Panc1 (cell line): ENCODE measurements at regions not wholly inside any gene's neighbourhood (a gene's known extent, or its start where the extent isn't known, plus 50 kb on each side); places are given as distances from the start of the nearest gene placed in this dataset.

Source experiments
- ATAC-seq: fragments of 200-7000 bp; cut with Tn5 transposase; 2 replicates; pipeline ENCODE4 v1.9.1; 2020; ENCODE audit warnings: mild to moderate bottlenecking, moderate library complexity
- BruUV-seq: library from RNA; stranded (reverse); fragments of 400-500 nt; replicated peaks from 2 replicates; lab custom pipeline; 2021; lab: Mats Ljungman, UMichigan
- CTCF ChIA-PET: fragments of 300-600 bp; sonication (Branson Sonifier 250); formaldehyde crosslinking; loops from one replicate; lab custom pipeline; 2022; ENCODE audit warnings: antibody characterized with exemption; lab: Charles Lee
- POLR2A ChIA-PET: fragments of 300-600 bp; sonication (Branson Sonifier 250); formaldehyde crosslinking; loops from one replicate; lab custom pipeline; 2022; ENCODE audit warnings: antibody characterized with exemption; lab: Charles Lee
- DNase-seq: peaks from one replicate; pipeline ENCODE4 v3.0.0-alpha.2; 2010; ENCODE audit warnings: low read depth, low spot score
- H3K27ac ChIP-seq: 2 replicates; pipeline ENCODE4 v1.5.1; 2011; ENCODE audit warnings: mild to moderate bottlenecking, low read length, inconsistent platforms
- H3K27me3 ChIP-seq: fragments of 200-500 bp; sonication (Bioruptor generic); 2 replicates; pipeline ENCODE4 v1.6.0; 2014; ENCODE audit warnings: low read length, inconsistent platforms; ENCODE audit not compliant: control insufficient read depth, insufficient read depth
- H3K36me3 ChIP-seq: fragments of 200-500 bp; sonication (Bioruptor generic); 2 replicates; pipeline ENCODE4 v1.5.1; 2014; ENCODE audit warnings: inconsistent platforms, mild to moderate bottlenecking, low read length, moderate library complexity; ENCODE audit not compliant: control insufficient read depth, insufficient read depth
- H3K4me1 ChIP-seq: 2 replicates; pipeline ENCODE4 v1.5.1; 2011; ENCODE audit warnings: inconsistent platforms, mild to moderate bottlenecking, low read length, moderate library complexity; ENCODE audit not compliant: control insufficient read depth, insufficient read depth
- H3K4me3 ChIP-seq, 2 experiments: 2 replicates each; pipeline ENCODE4 v1.5.1; 2011 to 2012; ENCODE audit warnings: low read depth in 2 of 2, low read length in 2 of 2, mild to moderate bottlenecking in 2 of 2, inconsistent platforms in 1 of 2, moderate library complexity in 1 of 2
- H3K9me3 ChIP-seq: fragments of 200-500 bp; sonication (Bioruptor generic); 2 replicates; pipeline ENCODE4 v1.5.1; 2014; ENCODE audit warnings: low read depth, mild to moderate bottlenecking, inconsistent platforms, low read length, moderate library complexity; ENCODE audit not compliant: control insufficient read depth, insufficient read depth
- CTCF ChIP-seq: fragments of 450-650 bp; IDR thresholded peaks from 2 replicates; pipeline ENCODE4 v1.5.1; 2017; ENCODE audit warnings: mild to moderate bottlenecking
- POLR2AphosphoS5 ChIP-seq: IDR thresholded peaks from 2 replicates; pipeline ENCODE4 v1.6.1; 2012; ENCODE audit warnings: mild to moderate bottlenecking, low read depth, low read length, moderate library complexity
- REST ChIP-seq, 2 experiments: IDR thresholded peaks; 2 replicates each; pipeline ENCODE4 v1.6.1; 2011 to 2012; ENCODE audit warnings: low read depth in 2 of 2, control low read depth in 1 of 2, low read length in 1 of 2, mild to moderate bottlenecking in 1 of 2, moderate library complexity in 1 of 2; ENCODE audit not compliant: insufficient read depth in 1 of 2
- SIN3A ChIP-seq: IDR thresholded peaks from 2 replicates; pipeline ENCODE4 v1.6.1; 2012; ENCODE audit warnings: low read depth, mild to moderate bottlenecking, low read length, moderate library complexity, borderline replicate concordance; ENCODE audit not compliant: insufficient read depth
- TCF7L2 ChIP-seq: IDR thresholded peaks from 2 replicates; pipeline ENCODE4 v1.6.1; 2011; ENCODE audit warnings: mild to moderate bottlenecking, low read depth, low read length, inconsistent platforms
- in situ Hi-C: cut with HindIII; loops from 2 replicates; pipeline ENCODE4 v1.10.0; 2016; ENCODE audit warnings: low sequenced_read_pairs, low pct_unique_long_range_greater_than_20kb
- intact Hi-C: fragments of 100-400 bp; cut with micrococcal nuclease; formaldehyde crosslinking; loops from one replicate; pipeline ENCODE4 v1.10.0; 2022; ENCODE audit not compliant: unreplicated experiment

GRCh38 chr3:106302451-106303221 is 433.8 kb upstream of the CBLB start:
- Histone ChIP-seq H3K36me3 (no peaks in the 10 kb centered on the region), H3K4me3 (no peak overlapping the region), H3K27ac (no peak overlapping the region), H3K4me1 (no peaks in the 10 kb centered on the region), H3K9me3 (no peaks in the 10 kb centered on the region; the same call in 1 of the 2 replicates), H3K27me3 (no peaks in the 10 kb centered on the region)
- intact Hi-C loops = no loop called here
- POLR2A ChIA-PET = no interaction called here
- TF ChIP-seq REST (IDR thresholded peaks at IDR 0.05; ENCODE audit: insufficient read depth in 1 of 2, low read depth in 2 of 2, low read length in 1 of 2) (no peak), SIN3A (no peak), TCF7L2 (no peak), CTCF (no peak), POLR2AphosphoS5 (no peak)
- in situ Hi-C loops = no loop called here
- BruUV-seq = no TSS peak
- DNase-seq = no peak
- no peak for ATAC-seq
- CTCF ChIA-PET = no interaction called here

GRCh38 chr3:106303766-106304165 is 435.0 kb upstream of the CBLB start:
- ChIA-PET CTCF (no interaction called here), POLR2A (no interaction called here)
- no peaks in the 10 kb centered on the region for H3K27me3 ChIP-seq
- no peaks in the 10 kb centered on the region; the same call in 1 of the 2 replicates for H3K9me3 ChIP-seq
- in situ Hi-C loops = no loop called here
- TF ChIP-seq SIN3A (no peak), REST (IDR thresholded peaks at IDR 0.05; ENCODE audit: insufficient read depth in 1 of 2, low read depth in 2 of 2, low read length in 1 of 2) (no peak), TCF7L2 (no peak), POLR2AphosphoS5 (no peak), CTCF (no peak)
- no TSS peak for BruUV-seq
- intact Hi-C loops = no loop called here
- no peaks in the 10 kb centered on the region for H3K4me1 ChIP-seq
- no peak overlapping the region for H3K4me3 ChIP-seq
- ATAC-seq = no peak
- H3K36me3 ChIP-seq = no peaks in the 10 kb centered on the region
- no peak overlapping the region for H3K27ac ChIP-seq
- DNase-seq = no peak
